ENCODE measurements at regions not wholly inside any gene's neighbourhood (a gene's known extent, or its start where the extent isn't known, plus 50 kb on each side); places are given as distances from the start of the nearest gene placed in this dataset.
"Not testable (repeated sequence)": the region's sequence is repeated elsewhere in the genome, so short reads cannot be mapped to it uniquely, and the experiment has no call there.

DNA sequence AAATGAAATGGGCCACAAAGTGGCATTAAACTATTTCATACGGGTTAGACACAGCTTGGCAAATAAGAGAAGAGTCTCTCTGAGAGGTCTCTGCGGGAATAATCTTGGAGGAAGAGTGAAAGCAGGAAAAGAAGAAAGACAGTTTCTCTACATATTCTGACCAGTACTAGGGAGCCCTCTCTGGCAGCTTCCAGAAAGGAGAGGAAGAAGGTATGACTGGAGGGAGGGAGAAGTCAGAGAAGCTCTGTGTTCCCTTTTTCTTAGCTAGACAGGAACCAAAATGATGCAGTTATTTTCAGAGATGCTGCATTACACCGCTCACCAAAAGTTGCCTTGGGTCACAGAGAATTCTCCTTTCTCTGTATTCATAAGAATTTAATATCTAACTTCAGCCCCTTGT, 382.1 kb downstream of the KCNA4 start:
- H3K79me2 ChIP-seq (ENCODE audit: control insufficient read depth, insufficient read depth, low read length, unreplicated experiment) = no peaks in the 10 kb centered on the region
- H3K27me3 ChIP-seq (ENCODE audit: insufficient read depth, low read length) = peaks cover 65% of the 10 kb centered on the region
- no peaks in the 10 kb centered on the region for H3K36me3 ChIP-seq (ENCODE audit: insufficient read depth, low read length)
- no peak overlapping the region for H3K27ac ChIP-seq (ENCODE audit: low read depth, low read length)
- no peak overlapping the region for H2AFZ ChIP-seq (ENCODE audit: low read length, unreplicated experiment)
- H3K4me1 ChIP-seq (ENCODE audit: control insufficient read depth, insufficient read depth, low read length, unreplicated experiment) = no peaks in the 10 kb centered on the region
- H3K4me3 ChIP-seq (ENCODE audit: low read depth, low read length) = no peak overlapping the region

DNA sequence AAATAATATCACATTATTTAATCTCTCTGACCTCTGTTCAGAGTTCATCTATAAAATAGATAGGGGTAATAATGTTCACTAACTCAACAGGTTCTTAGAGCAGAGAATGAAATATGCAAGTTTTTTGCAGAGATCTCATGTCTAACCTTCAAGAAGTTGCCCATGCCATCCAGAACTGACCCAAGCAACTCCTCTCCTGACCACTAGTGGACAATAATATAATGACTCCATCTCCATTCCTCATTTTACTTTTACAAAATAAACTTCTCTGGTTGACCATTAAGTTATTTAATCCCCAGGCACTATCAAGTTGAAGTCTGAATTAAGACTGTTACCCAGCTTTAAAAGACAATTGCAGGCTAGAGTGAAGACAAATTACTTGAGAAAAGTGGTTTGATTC, 382.6 kb downstream of the KCNA4 start:
- no peaks in the 10 kb centered on the region for H3K79me2 ChIP-seq (ENCODE audit: control insufficient read depth, insufficient read depth, low read length, unreplicated experiment)
- no peaks in the 10 kb centered on the region for H3K36me3 ChIP-seq (ENCODE audit: insufficient read depth, low read length)
- no peaks in the 10 kb centered on the region for H3K4me1 ChIP-seq (ENCODE audit: control insufficient read depth, insufficient read depth, low read length, unreplicated experiment)
- H3K4me3 ChIP-seq (ENCODE audit: low read depth, low read length) = no peak overlapping the region
- no peak overlapping the region for H2AFZ ChIP-seq (ENCODE audit: low read length, unreplicated experiment)
- H3K27ac ChIP-seq (ENCODE audit: low read depth, low read length) = no peak overlapping the region
- H3K27me3 ChIP-seq (ENCODE audit: insufficient read depth, low read length) = peaks cover 70% of the 10 kb centered on the region

DNA sequence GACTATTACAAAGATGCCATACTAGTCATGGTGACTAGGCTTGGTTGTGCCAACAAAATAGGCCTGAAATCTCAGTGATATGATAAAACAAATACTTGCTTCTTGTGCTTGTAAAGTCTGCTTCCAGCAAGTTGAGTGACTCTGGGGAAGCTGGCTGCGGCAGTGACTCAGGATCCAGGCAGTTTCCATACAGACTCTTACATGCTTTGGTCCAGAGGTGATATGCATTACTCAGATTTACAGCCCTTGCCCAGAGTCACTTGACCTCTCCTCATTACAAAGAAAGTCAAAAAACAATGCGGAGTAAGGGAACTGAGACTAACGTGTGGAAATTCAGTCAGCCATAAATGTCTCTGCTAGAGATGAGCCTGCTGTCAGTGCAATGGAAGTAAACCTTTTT, 387.5 kb downstream of the KCNA4 start:
- Histone ChIP-seq H3K27ac (ENCODE audit: low read depth, low read length) (no peak overlapping the region), H2AFZ (ENCODE audit: low read length, unreplicated experiment) (no peak overlapping the region), H3K79me2 (ENCODE audit: control insufficient read depth, insufficient read depth, low read length, unreplicated experiment) (no peaks in the 10 kb centered on the region), H3K4me3 (ENCODE audit: low read depth, low read length) (no peak overlapping the region), H3K27me3 (ENCODE audit: insufficient read depth, low read length) (peaks cover 62% of the 10 kb centered on the region), H3K4me1 (ENCODE audit: control insufficient read depth, insufficient read depth, low read length, unreplicated experiment) (no peaks in the 10 kb centered on the region), H3K36me3 (ENCODE audit: insufficient read depth, low read length) (no peaks in the 10 kb centered on the region)

DNA sequence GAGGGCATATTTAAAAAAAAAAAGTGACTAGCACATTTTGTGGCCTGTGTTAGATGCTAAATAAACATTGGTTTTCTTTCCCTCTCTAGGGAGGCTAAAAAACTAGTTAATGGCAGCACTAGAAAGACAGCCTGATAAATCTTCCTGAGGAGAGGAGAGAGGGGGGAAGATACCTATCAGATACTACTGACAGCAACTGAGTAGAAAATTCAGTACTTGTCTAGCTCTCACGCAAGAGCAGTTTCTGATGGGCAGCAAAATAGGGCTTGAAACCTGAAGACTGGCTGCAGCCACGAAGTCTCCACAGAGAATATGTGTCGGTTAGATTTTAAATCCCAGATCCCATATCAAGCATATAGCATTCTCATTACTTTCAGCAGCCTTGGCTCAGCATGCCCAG, 388.2 kb downstream of the KCNA4 start:
- Histone ChIP-seq H3K27me3 (ENCODE audit: insufficient read depth, low read length) (peaks cover 62% of the 10 kb centered on the region), H2AFZ (ENCODE audit: low read length, unreplicated experiment) (no peak overlapping the region), H3K79me2 (ENCODE audit: control insufficient read depth, insufficient read depth, low read length, unreplicated experiment) (no peaks in the 10 kb centered on the region), H3K4me1 (ENCODE audit: control insufficient read depth, insufficient read depth, low read length, unreplicated experiment) (no peaks in the 10 kb centered on the region), H3K4me3 (ENCODE audit: low read depth, low read length) (no peak overlapping the region), H3K27ac (ENCODE audit: low read depth, low read length) (no peak overlapping the region), H3K36me3 (ENCODE audit: insufficient read depth, low read length) (no peaks in the 10 kb centered on the region)

DNA sequence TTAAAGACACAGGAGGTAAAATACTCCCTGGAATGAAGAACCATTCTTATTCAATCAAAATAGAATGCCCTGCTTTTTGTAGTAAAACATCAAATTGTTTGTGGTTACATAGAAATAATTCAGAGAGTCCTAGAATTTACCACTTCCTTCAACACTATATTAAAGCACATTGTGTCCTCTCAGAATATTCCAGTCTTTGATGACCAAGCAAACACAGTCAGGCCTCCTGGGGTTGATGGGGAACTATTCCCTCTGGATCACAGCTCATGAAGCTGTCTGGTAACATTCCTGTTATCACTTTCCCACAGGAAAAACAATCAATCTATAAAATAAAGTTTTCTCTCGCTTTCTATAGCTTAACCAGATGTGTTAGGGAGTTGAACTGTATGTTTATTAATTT, 389.3 kb downstream of the KCNA4 start:
- Histone ChIP-seq H3K27me3 (ENCODE audit: insufficient read depth, low read length) (peaks cover 56% of the 10 kb centered on the region), H3K27ac (ENCODE audit: low read depth, low read length) (no peak overlapping the region), H3K4me3 (ENCODE audit: low read depth, low read length) (no peak overlapping the region), H2AFZ (ENCODE audit: low read length, unreplicated experiment) (no peak overlapping the region), H3K36me3 (ENCODE audit: insufficient read depth, low read length) (no peaks in the 10 kb centered on the region), H3K4me1 (ENCODE audit: control insufficient read depth, insufficient read depth, low read length, unreplicated experiment) (no peaks in the 10 kb centered on the region), H3K79me2 (ENCODE audit: control insufficient read depth, insufficient read depth, low read length, unreplicated experiment) (no peaks in the 10 kb centered on the region)

DNA sequence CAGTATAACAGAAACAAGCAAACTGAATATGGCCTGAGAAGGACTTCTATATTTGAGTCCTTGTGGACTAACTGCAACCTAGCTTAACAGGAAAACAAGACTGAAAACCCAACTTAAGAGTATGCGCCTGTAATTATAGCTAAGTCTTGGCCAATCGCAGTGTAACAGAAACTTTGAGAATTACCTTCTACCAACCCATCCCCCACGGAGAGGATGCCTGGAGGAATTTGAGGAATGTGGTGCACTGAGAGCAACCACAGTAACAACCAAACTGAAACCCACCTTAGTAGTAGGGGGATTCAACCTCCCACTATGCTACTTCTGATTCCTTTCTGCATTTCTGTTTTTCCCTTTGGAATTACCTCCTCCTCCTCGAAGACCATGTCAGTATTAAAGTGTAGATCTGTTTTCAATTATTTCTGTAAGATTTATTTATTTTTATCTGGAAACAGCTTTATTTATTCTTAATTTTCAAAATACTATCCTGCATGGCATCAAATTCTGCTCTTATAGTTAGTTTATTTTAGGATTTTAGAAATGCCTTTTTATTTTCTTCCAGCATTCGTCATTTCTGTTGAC, 393.6 kb downstream of the KCNA4 start:
- no peaks in the 10 kb centered on the region for H3K36me3 ChIP-seq (ENCODE audit: insufficient read depth, low read length)
- H3K4me1 ChIP-seq (ENCODE audit: control insufficient read depth, insufficient read depth, low read length, unreplicated experiment) = no peaks in the 10 kb centered on the region
- H3K4me3 ChIP-seq (ENCODE audit: low read depth, low read length) = no peak overlapping the region

DNA sequence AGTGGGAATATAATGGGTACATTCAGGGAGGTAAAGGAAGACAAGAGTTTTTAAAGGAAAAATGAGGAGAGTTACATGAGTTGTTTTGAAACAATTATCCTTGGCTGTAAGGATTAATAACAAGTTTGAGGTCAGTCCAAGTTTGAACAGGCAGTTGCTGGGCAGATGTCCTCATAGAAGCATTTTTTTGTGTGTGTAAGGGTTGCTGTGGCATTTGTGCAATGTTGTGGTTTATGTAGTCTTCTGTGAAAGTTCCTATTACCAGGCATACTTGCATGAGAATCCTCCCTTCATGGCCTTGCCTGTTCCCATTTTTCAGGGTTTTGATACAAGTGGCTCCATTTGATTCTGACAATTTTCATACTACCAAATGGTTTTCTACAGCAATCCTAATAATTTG, 400.2 kb downstream of the KCNA4 start:
- Histone ChIP-seq H3K36me3 (ENCODE audit: insufficient read depth, low read length) (no peaks in the 10 kb centered on the region), H3K79me2 (ENCODE audit: control insufficient read depth, insufficient read depth, low read length, unreplicated experiment) (no peaks in the 10 kb centered on the region), H2AFZ (ENCODE audit: low read length, unreplicated experiment) (no peak overlapping the region), H3K27me3 (ENCODE audit: insufficient read depth, low read length) (peaks cover 8% of the 10 kb centered on the region; the same call in 1 of the 2 replicates), H3K4me1 (ENCODE audit: control insufficient read depth, insufficient read depth, low read length, unreplicated experiment) (no peaks in the 10 kb centered on the region), H3K27ac (ENCODE audit: low read depth, low read length) (no peak overlapping the region), H3K4me3 (ENCODE audit: low read depth, low read length) (no peak overlapping the region)

More for the DNA sequence above, 393.6 kb downstream of the KCNA4 start:
- Histone ChIP-seq H3K79me2 (ENCODE audit: control insufficient read depth, insufficient read depth, low read length, unreplicated experiment) (no peaks in the 10 kb centered on the region), H2AFZ (ENCODE audit: low read length, unreplicated experiment) (no peak overlapping the region), H3K27me3 (ENCODE audit: insufficient read depth, low read length) (peaks cover 16% of the 10 kb centered on the region; the same call in 1 of the 2 replicates), H3K27ac (ENCODE audit: low read depth, low read length) (no peak overlapping the region)

DNA sequence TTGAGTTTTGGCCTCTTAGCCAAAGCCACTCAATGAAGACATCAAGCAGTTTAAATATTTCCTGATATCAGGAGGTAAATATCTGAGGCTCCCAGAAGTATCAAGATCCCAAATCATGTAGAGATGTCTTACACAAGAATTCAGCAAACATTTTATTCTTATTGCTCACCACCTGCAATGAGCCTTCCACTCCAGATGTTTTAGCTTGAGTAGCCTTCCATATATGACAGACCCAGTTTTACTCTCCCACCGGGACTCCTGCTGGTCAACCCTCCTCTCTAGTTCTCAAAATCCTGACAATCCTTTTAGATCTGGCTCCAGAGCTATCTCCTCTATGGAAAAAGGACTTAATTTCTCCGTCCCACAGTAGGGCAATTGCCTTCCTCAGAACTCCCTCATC, 404.4 kb downstream of the KCNA4 start:
- no peak overlapping the region for H3K4me3 ChIP-seq (ENCODE audit: low read depth, low read length)
- H3K27ac ChIP-seq (ENCODE audit: low read depth, low read length) = no peak overlapping the region
- no peaks in the 10 kb centered on the region for H3K79me2 ChIP-seq (ENCODE audit: control insufficient read depth, insufficient read depth, low read length, unreplicated experiment)
- no peaks in the 10 kb centered on the region for H3K36me3 ChIP-seq (ENCODE audit: insufficient read depth, low read length)
- H3K4me1 ChIP-seq (ENCODE audit: control insufficient read depth, insufficient read depth, low read length, unreplicated experiment) = no peaks in the 10 kb centered on the region
- peaks cover 19% of the 10 kb centered on the region; the same call in 1 of the 2 replicates for H3K27me3 ChIP-seq (ENCODE audit: insufficient read depth, low read length)
- no peak overlapping the region for H2AFZ ChIP-seq (ENCODE audit: low read length, unreplicated experiment)

DNA sequence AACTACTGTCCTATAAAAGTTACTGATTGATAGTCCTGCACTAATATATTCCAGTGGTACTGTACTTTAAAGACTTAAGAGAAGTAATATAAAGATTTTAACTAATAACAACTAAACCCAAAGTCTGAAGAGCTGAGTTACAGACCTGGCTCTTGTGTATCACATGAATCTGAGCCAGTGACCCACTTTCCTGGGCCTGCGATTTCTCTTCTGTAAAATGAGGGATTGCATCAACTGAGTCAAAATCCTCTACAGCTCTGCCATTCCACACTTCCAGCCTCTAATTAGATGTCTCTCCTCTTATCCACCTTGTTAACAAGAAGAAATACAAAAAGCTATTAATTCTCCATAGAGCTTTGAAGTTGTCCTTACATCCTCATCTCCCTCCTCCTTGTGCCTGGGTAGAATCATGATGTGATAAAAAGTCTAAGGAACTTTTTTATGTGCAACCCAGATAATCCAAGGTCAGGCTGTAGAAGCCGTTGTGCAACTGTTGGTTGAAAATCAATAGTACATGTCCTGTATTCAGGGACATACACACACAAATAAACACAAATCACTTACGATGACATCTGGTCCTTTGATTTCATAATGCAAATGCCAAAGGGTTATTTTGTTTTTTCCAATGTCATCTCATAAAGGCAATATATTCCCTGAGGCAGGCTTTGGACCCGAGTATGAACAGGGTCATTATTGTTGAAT, 410.3 kb downstream of the KCNA4 start:
- H2AFZ ChIP-seq (ENCODE audit: low read length, unreplicated experiment) = no peak overlapping the region
- no peak overlapping the region for H3K4me3 ChIP-seq (ENCODE audit: low read depth, low read length)
- H3K27me3 ChIP-seq (ENCODE audit: insufficient read depth, low read length) = peaks cover 9% of the 10 kb centered on the region; the same call in 1 of the 2 replicates
- H3K36me3 ChIP-seq (ENCODE audit: insufficient read depth, low read length) = no peaks in the 10 kb centered on the region
- no peaks in the 10 kb centered on the region for H3K4me1 ChIP-seq (ENCODE audit: control insufficient read depth, insufficient read depth, low read length, unreplicated experiment)
- H3K27ac ChIP-seq (ENCODE audit: low read depth, low read length) = no peak overlapping the region
- no peaks in the 10 kb centered on the region for H3K79me2 ChIP-seq (ENCODE audit: control insufficient read depth, insufficient read depth, low read length, unreplicated experiment)

DNA sequence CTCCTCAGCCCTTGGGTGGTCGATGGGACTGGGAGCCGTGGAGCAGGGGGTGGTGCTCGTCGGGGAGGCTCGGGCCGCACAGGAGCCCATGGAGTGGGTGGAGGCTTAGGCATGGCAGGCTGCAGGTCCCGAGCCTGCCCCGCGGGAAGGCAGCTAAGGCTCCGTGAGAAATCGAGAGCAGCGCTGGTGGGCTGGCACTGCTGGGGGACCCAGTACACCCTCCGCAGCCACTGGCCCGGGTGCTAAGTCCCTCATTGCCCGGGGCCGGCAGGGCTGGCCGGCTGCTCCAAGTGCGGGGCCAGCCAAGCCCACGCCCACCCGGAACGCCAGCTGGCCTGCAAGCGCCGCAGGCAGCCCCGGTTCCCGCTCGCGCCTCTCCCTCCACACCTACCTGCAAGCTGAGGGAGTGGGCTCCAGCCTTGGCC, 416.7 kb downstream of the KCNA4 start:
- not testable (repeated sequence) for H3K4me1 ChIP-seq (ENCODE audit: control insufficient read depth, insufficient read depth, low read length, unreplicated experiment); H3K27me3 ChIP-seq (ENCODE audit: insufficient read depth, low read length); H3K27ac ChIP-seq (ENCODE audit: low read depth, low read length); H3K79me2 ChIP-seq (ENCODE audit: control insufficient read depth, insufficient read depth, low read length, unreplicated experiment); H3K4me3 ChIP-seq (ENCODE audit: low read depth, low read length); H3K36me3 ChIP-seq (ENCODE audit: insufficient read depth, low read length); H2AFZ ChIP-seq (ENCODE audit: low read length, unreplicated experiment)

DNA sequence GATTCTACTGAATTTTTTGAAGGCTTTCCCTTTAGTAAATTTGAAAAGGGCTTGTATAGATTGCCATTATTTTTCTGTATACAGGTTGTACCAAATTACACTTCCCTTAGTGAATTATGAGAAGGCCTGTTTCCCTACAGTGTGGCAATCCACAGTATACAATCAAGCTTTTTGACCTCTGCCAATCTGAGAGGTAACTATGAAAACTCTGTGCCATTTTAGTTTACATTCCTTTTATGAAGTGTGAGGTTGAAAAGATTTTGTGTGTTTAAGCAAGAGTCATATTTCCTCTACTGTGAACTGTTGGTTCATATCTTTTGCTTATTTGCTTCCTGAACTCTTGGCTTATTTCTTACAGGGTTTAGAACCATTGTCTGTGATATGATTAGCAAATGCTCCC, 432.5 kb downstream of the KCNA4 start:
- Histone ChIP-seq H3K4me1 (ENCODE audit: control insufficient read depth, insufficient read depth, low read length, unreplicated experiment) (no peaks in the 10 kb centered on the region), H3K27ac (ENCODE audit: low read depth, low read length) (no peak overlapping the region), H3K4me3 (ENCODE audit: low read depth, low read length) (no peak overlapping the region), H3K27me3 (ENCODE audit: insufficient read depth, low read length) (peaks cover 25% of the 10 kb centered on the region), H3K79me2 (ENCODE audit: control insufficient read depth, insufficient read depth, low read length, unreplicated experiment) (no peaks in the 10 kb centered on the region), H2AFZ (ENCODE audit: low read length, unreplicated experiment) (no peak overlapping the region), H3K36me3 (ENCODE audit: insufficient read depth, low read length) (no peaks in the 10 kb centered on the region)
